Body of pancreas (tissue), 4 donors: ENCODE measurements at regions not wholly inside any gene's neighbourhood (a gene's known extent, or its start where the extent isn't known, plus 50 kb on each side); places are given as distances from the start of the nearest gene placed in this dataset.

ENCODE experiments used
- POLR2A ChIP-seq, 3 donors: fragments of 450-650 bp; IDR thresholded peaks; one replicate each; pipeline ENCODE4 v1.6.1; 2016; ENCODE audit warnings: antibody characterized with exemption in 3 of 3, mild to moderate bottlenecking in 2 of 3
- TF ChIP-seq, protein P1 (sequence below), 7 experiments: fragments of 450-650 bp in 4 of 7; fragments of 200-600 bp in 3 of 7; sonication (generic) in 3 of 7; IDR thresholded peaks; one replicate each; pipeline ENCODE4 v1.5.1; 2016 to 2019; ENCODE audit warnings: antibody characterized with exemption in 7 of 7

DNA sequence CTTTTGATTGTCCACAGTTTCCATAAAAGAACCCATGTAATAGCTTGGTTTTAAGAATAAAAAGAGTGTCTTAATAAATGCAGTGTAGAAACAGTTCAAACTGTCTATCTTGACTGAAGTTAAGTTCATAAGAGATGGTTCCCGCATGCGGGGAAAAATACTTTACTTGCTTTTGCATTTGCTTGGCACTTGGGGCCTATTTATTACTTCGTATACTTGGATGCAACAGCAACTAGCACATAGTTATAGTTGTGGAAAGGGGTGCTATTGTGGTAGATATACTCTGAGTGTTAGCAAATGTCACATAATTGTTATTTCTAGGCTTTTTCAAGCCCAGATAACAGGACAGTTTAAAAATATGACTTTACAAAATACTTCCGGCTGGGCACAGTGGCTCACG, 97.7 kb upstream of the HMGCLL1 start:
- TF ChIP-seq POLR2A (IDR thresholded peaks at IDR 0.05): no peak
- TF ChIP-seq, protein P1, sequence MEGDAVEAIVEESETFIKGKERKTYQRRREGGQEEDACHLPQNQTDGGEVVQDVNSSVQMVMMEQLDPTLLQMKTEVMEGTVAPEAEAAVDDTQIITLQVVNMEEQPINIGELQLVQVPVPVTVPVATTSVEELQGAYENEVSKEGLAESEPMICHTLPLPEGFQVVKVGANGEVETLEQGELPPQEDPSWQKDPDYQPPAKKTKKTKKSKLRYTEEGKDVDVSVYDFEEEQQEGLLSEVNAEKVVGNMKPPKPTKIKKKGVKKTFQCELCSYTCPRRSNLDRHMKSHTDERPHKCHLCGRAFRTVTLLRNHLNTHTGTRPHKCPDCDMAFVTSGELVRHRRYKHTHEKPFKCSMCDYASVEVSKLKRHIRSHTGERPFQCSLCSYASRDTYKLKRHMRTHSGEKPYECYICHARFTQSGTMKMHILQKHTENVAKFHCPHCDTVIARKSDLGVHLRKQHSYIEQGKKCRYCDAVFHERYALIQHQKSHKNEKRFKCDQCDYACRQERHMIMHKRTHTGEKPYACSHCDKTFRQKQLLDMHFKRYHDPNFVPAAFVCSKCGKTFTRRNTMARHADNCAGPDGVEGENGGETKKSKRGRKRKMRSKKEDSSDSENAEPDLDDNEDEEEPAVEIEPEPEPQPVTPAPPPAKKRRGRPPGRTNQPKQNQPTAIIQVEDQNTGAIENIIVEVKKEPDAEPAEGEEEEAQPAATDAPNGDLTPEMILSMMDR (IDR thresholded peaks at IDR 0.05): no peak
